IMR-90 (cell line): ENCODE measurements at regions not wholly inside any gene's neighbourhood (a gene's known extent, or its start where the extent isn't known, plus 50 kb on each side); places are given as distances from the start of the nearest gene placed in this dataset.

Experiments
- ATAC-seq: fragments of 200-7000 bp; cut with Tn5 transposase; 2 replicates; pipeline ENCODE4 v1.9.1; 2020; ENCODE audit warnings: low read depth, mild to moderate bottlenecking, moderate library complexity
- BruUV-seq: library from RNA; stranded (reverse); fragments of 400-500 nt; replicated peaks from 2 replicates; lab custom pipeline; 2021; lab: Mats Ljungman, UMichigan
- CTCF ChIA-PET: fragments of 300-600 bp; formaldehyde crosslinking; extraction: SDS; loops from one replicate; lab custom pipeline; 2021; ENCODE audit warnings: antibody characterized with exemption; lab: Yijun Ruan, JAX
- POLR2A ChIA-PET: fragments of 300-600 bp; sonication (Branson Sonifier 250); formaldehyde crosslinking; loops from one replicate; lab custom pipeline; 2022; ENCODE audit warnings: antibody characterized with exemption; ENCODE audit not compliant: unreplicated experiment; lab: Charles Lee
- DNase-seq: peaks from one replicate; pipeline ENCODE4 v3.0.0; 2013
- H2AFZ ChIP-seq: replicated peaks from 2 replicates; pipeline ENCODE3; 2013; ENCODE audit warnings: low read length, mild to moderate bottlenecking; ENCODE audit not compliant: poor library complexity
- H2AK5ac ChIP-seq: 2 replicates; pipeline ENCODE4 v1.6.1; 2013; ENCODE audit warnings: low read depth, low read length, inconsistent platforms
- H2AK9ac ChIP-seq: replicated peaks from 2 replicates; pipeline ENCODE3; 2013; ENCODE audit warnings: mild to moderate bottlenecking, low read depth, low read length, moderate library complexity; ENCODE audit not compliant: poor library complexity
- H2BK120ac ChIP-seq: 2 replicates; pipeline ENCODE4 v1.6.1; 2013; ENCODE audit warnings: low read depth, low read length, inconsistent platforms
- H2BK15ac ChIP-seq: 3 replicates; pipeline ENCODE4 v1.6.1; 2013; ENCODE audit warnings: low read depth, low read length, inconsistent platforms
- H2BK20ac ChIP-seq: 2 replicates; pipeline ENCODE4 v1.6.1; 2013; ENCODE audit warnings: low read depth, mild to moderate bottlenecking, inconsistent platforms, low read length, moderate library complexity
- H2BK5ac ChIP-seq: 2 replicates; pipeline ENCODE4 v1.6.1; 2013; ENCODE audit warnings: mild to moderate bottlenecking, low read depth, low read length, inconsistent platforms; ENCODE audit not compliant: poor library complexity, severe bottlenecking
- H3K14ac ChIP-seq: replicated peaks from 2 replicates; pipeline ENCODE4 v1.6.1; 2013; ENCODE audit warnings: low read depth, low read length, inconsistent platforms
- H3K18ac ChIP-seq: 2 replicates; pipeline ENCODE4 v1.6.1; 2013; ENCODE audit warnings: low read depth, low read length, control low read depth
- H3K23ac ChIP-seq: 2 replicates; pipeline ENCODE4 v1.6.1; 2013; ENCODE audit warnings: low read depth, low read length, inconsistent platforms
- H3K27ac ChIP-seq: 2 replicates; pipeline ENCODE4 v1.5.1; 2013; ENCODE audit warnings: mild to moderate bottlenecking, control low read depth, low read length; ENCODE audit not compliant: insufficient read depth
- H3K27me3 ChIP-seq: 2 replicates; pipeline ENCODE4 v1.6.1; 2013; ENCODE audit warnings: low read length; ENCODE audit not compliant: control insufficient read depth, insufficient read depth
- H3K36me3 ChIP-seq: 2 replicates; pipeline ENCODE4 v1.6.1; 2013; ENCODE audit warnings: low read length, mixed read lengths; ENCODE audit not compliant: control insufficient read depth, insufficient read depth
- H3K4ac ChIP-seq: 2 replicates; pipeline ENCODE4 v1.6.1; 2013; ENCODE audit warnings: low read depth, low read length, inconsistent platforms
- H3K4me1 ChIP-seq: 2 replicates; pipeline ENCODE4 v1.6.1; 2013; ENCODE audit warnings: low read length, mixed read lengths; ENCODE audit not compliant: control insufficient read depth, insufficient read depth
- H3K4me2 ChIP-seq: 2 replicates; pipeline ENCODE4 v1.6.1; 2013; ENCODE audit warnings: low read depth, mild to moderate bottlenecking, control low read depth, low read length, moderate library complexity
- H3K4me3 ChIP-seq: 2 replicates; pipeline ENCODE4 v1.5.1; 2013; ENCODE audit warnings: low read depth, mild to moderate bottlenecking, control low read depth, low read length, moderate library complexity; ENCODE audit not compliant: insufficient read depth
- H3K56ac ChIP-seq: 2 replicates; pipeline ENCODE4 v1.6.1; 2013; ENCODE audit warnings: low read length, inconsistent platforms; ENCODE audit not compliant: insufficient read depth; ENCODE audit errors: extremely low read depth
- H3K79me1 ChIP-seq, 2 experiments: 2 replicates each; pipeline ENCODE4 v1.6.1; 2013; ENCODE audit warnings: low read length in 2 of 2, inconsistent platforms in 1 of 2, low read depth in 1 of 2
- H3K9ac ChIP-seq: 2 replicates; pipeline ENCODE4 v1.6.1; 2013; ENCODE audit warnings: low read depth, low read length, control low read depth
- H3K9me1 ChIP-seq: 2 replicates; pipeline ENCODE4 v1.6.1; 2013; ENCODE audit warnings: low read length, inconsistent platforms; ENCODE audit not compliant: insufficient read depth
- H3K9me3 ChIP-seq: 2 replicates; pipeline ENCODE4 v1.6.1; 2013; ENCODE audit warnings: low read length; ENCODE audit not compliant: control insufficient read depth, insufficient read depth
- H4K20me1 ChIP-seq: 2 replicates; pipeline ENCODE4 v1.6.1; 2013; ENCODE audit warnings: low read length, inconsistent platforms; ENCODE audit not compliant: insufficient read depth
- H4K5ac ChIP-seq: 2 replicates; pipeline ENCODE4 v1.6.1; 2013; ENCODE audit warnings: mild to moderate bottlenecking, low read depth, low read length, control low read depth
- H4K8ac ChIP-seq, 2 experiments: 2 replicates each; pipeline ENCODE4 v1.6.1; 2013; ENCODE audit warnings: low read depth in 2 of 2, low read length in 2 of 2, control low read depth in 1 of 2, inconsistent platforms in 1 of 2
- H4K91ac ChIP-seq: 2 replicates; pipeline ENCODE4 v1.6.1; 2013; ENCODE audit warnings: low read depth, low read length, inconsistent platforms; ENCODE audit not compliant: insufficient read depth
- CHD1 ChIP-seq: IDR thresholded peaks from 2 replicates; pipeline ENCODE4 v1.6.1; 2012; ENCODE audit warnings: low read depth, low read length, improper control_type of control experiment
- FOS ChIP-seq: fragments of 150-350 bp; IDR thresholded peaks from 2 replicates; pipeline ENCODE4 v1.6.1; 2016; ENCODE audit warnings: low read depth, low read length
- MAFK ChIP-seq: IDR thresholded peaks from 2 replicates; pipeline ENCODE4 v1.6.1; 2012; ENCODE audit warnings: low read depth, low read length, improper control_type of control experiment
- WGBS, 2 experiments: methylation state at CpG; one replicate each; pipeline versions ENCODE4 v1.1.5 to v1.1.7; 2013; ENCODE audit warnings: missing lambda C conversion rate in 2 of 2; ENCODE audit not compliant: insufficient read length in 1 of 2; ENCODE audit errors: extremely low coverage in 2 of 2; 5-methylcytosine and 5-hydroxymethylcytosine counted together
- dilution Hi-C: fragments of 300-500 bp; cut with HindIII; formaldehyde crosslinking; loops from one replicate; pipeline ENCODE4 v1.14.3; 2018; ENCODE audit warnings: low sequenced_read_pairs; ENCODE audit not compliant: unreplicated experiment
- in situ Hi-C: fragments of 300-500 bp; cut with MboI; formaldehyde crosslinking; loops from 3 replicates; pipeline ENCODE4 v1.14.3; 2019; ENCODE audit warnings: low sequenced_read_pairs, inconsistent platforms, mixed read lengths
- intact Hi-C: fragments of 100-400 bp; cut with micrococcal nuclease; formaldehyde crosslinking; loops from 2 replicates; pipeline ENCODE4 v1.10.0; 2022

DNA sequence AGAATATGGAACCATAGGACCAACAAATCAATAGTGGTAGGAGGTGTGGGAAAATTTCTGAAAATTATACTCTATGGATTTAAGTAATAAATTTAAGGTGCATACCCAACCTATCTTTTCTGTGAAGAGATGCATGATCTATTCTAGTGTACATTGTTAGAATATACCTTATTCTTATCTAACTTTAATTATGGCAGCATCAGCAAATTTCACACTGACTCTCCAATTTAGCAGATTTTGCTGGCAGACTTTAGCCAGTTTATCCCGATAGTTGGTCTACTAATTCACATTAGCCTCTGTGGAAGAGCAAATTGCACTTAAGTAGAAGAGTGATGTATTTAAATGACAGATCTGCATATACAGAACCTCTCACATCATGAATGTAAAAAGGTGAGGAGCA, 400.0 kb downstream of the PLA2G4A start:
- Histone ChIP-seq H4K91ac (no peak overlapping the region), H3K36me3 (no peaks in the 10 kb centered on the region), H2AK5ac (no peak overlapping the region), H3K9me1 (no peaks in the 10 kb centered on the region), H2AK9ac (no peak overlapping the region), H2BK15ac (no peak overlapping the region), H3K4me3 (no peak overlapping the region), H4K8ac (no peak overlapping the region), H3K4ac (no peak overlapping the region), H2BK5ac (no peak overlapping the region), H3K9me3 (no peaks in the 10 kb centered on the region), H3K18ac (no peak overlapping the region), H3K56ac (no peak overlapping the region), H3K27ac (no peak overlapping the region), H3K23ac (no peak overlapping the region), H2AFZ (no peak overlapping the region), H2BK20ac (no peak overlapping the region), H3K27me3 (no peaks in the 10 kb centered on the region), H3K79me1 (no peaks in the 10 kb centered on the region), H3K4me1 (no peaks in the 10 kb centered on the region), H2BK120ac (no peak overlapping the region), H3K14ac (no peak overlapping the region), H3K9ac (no peak overlapping the region), H4K20me1 (no peaks in the 10 kb centered on the region), H4K5ac (no peak overlapping the region), H3K4me2 (no peak overlapping the region)
- DNase-seq (no peak), ATAC-seq (no peak)
- no TSS peak for BruUV-seq
- TF ChIP-seq MAFK (peak; percentile 54), CHD1 (no peak), FOS (no peak)
- intact Hi-C loops: no loop called here
- ChIA-PET CTCF (no interaction called here), POLR2A (no interaction called here)
- in situ Hi-C loops: no loop called here
- dilution Hi-C loops: no loop called here
- no CpG with 5 or more reads among the region's 1 CpG for WGBS, 2 experiments
